Fibroblast of pulmonary artery (primary cell): ENCODE measurements at regions not wholly inside any gene's neighbourhood (a gene's known extent, or its start where the extent isn't known, plus 50 kb on each side); places are given as distances from the start of the nearest gene placed in this dataset.

Experiments used
- DNase-seq: peaks from one replicate; pipeline ENCODE4 v3.0.0-alpha.2; 2010; ENCODE audit warnings: low read depth
- H3K4me3 ChIP-seq: replicated peaks from 2 replicates; pipeline ENCODE4 v1.5.1; 2011; ENCODE audit warnings: low read depth, mild to moderate bottlenecking, control low read depth, low read length, moderate library complexity
- CTCF ChIP-seq: IDR thresholded peaks from 2 replicates; pipeline ENCODE4 v1.5.1; 2011; ENCODE audit warnings: mild to moderate bottlenecking, control low read depth, low read length, inconsistent platforms; ENCODE audit errors: missing control alignments

GRCh38 chr2:19742872-19743271 lies 158.9 kb downstream of the TTC32 start:
- DNase-seq = no peak
- no peak overlapping the region for H3K4me3 ChIP-seq
- TF ChIP-seq CTCF = no peak

- DNase-seq = no peak
- H3K4me3 ChIP-seq = no peak overlapping the region
- no peak for TF ChIP-seq CTCF
These were observed 162.5 kb downstream of the TTC32 start for GRCh38 chr2:19739256-19739655.

GRCh38 chr2:19738707-19739106 lies 163.1 kb downstream of the TTC32 start:
- H3K4me3 ChIP-seq = no peak overlapping the region
- no peak for TF ChIP-seq CTCF
- DNase-seq = peak; percentile 34

GRCh38 chr2:19736191-19736831 lies 165.5 kb downstream of the TTC32 start:
- H3K4me3 ChIP-seq = no peak overlapping the region
- no peak for DNase-seq
- TF ChIP-seq CTCF = no peak

- TF ChIP-seq CTCF = no peak
- no peak overlapping the region for H3K4me3 ChIP-seq
- peak; percentile 34 for DNase-seq
These were observed 167.8 kb downstream of the TTC32 start for GRCh38 chr2:19733951-19734425.

- no peak for TF ChIP-seq CTCF
- H3K4me3 ChIP-seq = no peak overlapping the region
- no peak for DNase-seq
These were observed 168.4 kb downstream of the TTC32 start for GRCh38 chr2:19733390-19733789.

- TF ChIP-seq CTCF = no peak
- DNase-seq = no peak
These were observed 169.5 kb downstream of the TTC32 start for GRCh38 chr2:19732255-19732654.

More at GRCh38 chr2:19732255-19732654, 169.5 kb downstream of the TTC32 start:
- H3K4me3 ChIP-seq = no peak overlapping the region
